Lung microvascular endothelial cell (primary cell): ENCODE measurements at regions not wholly inside any gene's neighbourhood (a gene's known extent, or its start where the extent isn't known, plus 50 kb on each side); places are given as distances from the start of the nearest gene placed in this dataset.
A peak's percentile ranks its signal among the peaks of the same experiment; 100 is the strongest.
"Not testable (repeated sequence)": the region's sequence is repeated elsewhere in the genome, so short reads cannot be mapped to it uniquely, and the experiment has no call there.

Source experiments
- DNase-seq, 2 donors: peaks; one replicate each; pipeline versions ENCODE4 v3.0.0 to v3.0.0-alpha.2; 2010; ENCODE audit warnings: low read depth in 2 of 2

GRCh38 chr6:3961581-3962215 lies 112.5 kb downstream of the FAM50B start:
- DNase-seq, result peak in 1 of 2 donors; percentile 21

- DNase-seq, result peak; percentile 15 to 92
Observed at GRCh38 chr6:3962291-3963280, 113.4 kb downstream of the FAM50B start.

GRCh38 chr6:3963426-3963825 lies 114.3 kb downstream of the FAM50B start:
- peak in 1 of 2 donors; percentile 49 for DNase-seq

DNA sequence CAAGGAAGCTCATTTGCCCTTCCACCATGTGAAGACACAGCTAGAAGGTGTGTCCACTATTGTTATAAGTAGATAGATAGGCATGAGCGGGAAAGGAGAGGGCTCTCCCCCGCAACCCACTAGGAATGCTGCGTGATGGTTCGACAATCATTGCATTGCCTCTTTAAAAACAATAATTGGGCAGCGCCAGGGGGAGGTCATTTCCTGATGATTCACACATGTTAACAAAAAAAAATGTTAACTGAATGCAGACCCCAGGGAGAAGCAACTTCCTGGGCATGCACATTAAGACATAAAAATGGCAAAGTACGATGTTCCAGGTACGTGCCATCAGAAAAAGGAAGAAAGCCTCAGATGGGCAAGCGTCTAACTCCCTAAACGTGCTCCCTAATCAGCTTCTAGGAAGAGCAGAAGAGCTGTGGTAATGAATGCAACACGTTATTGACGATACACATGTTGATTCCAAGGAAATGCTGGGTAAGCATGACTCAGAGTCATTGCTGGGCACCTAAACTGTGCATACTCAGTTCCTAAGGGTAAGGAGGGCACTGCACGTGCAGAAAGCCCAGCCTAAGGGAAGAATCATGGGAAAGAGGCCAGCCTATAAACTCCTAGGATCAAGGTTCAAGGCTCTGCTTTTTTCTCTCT lies 113.7 kb downstream of the FAM217A start:
- peak; percentile 24 to 70 for DNase-seq

- no peak for DNase-seq
Observed at GRCh38 chr6:3966426-3966825, 112.5 kb downstream of the FAM217A start.

GRCh38 chr6:3970097-3970496 lies 108.8 kb downstream of the FAM217A start:
- no peak for DNase-seq

GRCh38 chr6:3973152-3973551 lies 105.8 kb downstream of the FAM217A start:
- not testable (repeated sequence) for DNase-seq

DNA sequence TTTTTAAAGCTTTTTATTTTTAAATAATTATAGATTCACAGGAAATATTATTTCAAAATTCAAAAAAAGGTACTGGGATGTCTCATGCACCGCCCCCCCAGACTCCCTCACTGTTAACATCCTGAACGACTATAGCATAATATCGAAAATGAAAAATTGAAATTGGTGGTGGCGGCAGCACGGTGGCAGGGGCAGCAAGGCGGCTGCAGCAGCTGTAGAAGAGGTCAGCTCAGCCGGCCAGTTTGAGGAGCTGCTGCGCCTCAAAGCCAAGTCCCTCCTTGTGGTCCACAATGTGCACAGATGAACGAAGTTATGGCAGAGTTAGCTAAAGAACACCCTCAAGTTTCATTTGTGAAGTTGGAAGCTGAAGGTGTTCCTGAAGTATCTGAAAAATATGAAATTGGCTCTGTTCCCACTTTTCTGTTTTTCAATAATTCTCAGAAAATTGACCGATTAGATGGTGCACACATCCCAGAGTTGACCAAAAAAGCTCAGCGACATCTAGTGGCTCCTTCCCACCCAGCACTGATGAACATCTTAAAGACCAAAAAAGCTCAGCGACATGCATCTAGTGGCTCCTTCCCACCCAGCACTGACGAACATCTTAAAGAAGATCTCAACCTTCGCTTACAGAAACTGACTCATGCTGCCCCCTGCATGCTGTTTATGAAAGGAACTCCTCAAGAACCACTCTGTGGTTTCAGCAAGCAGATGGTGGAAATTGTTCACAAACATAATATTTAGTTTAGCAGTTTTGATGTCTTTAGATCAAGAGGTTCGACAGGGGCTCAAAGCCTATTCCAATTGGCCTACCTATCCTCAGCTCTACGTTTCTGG lies 100.8 kb downstream of the FAM217A start:
- peak; percentile 71 to 97 for DNase-seq

DNA sequence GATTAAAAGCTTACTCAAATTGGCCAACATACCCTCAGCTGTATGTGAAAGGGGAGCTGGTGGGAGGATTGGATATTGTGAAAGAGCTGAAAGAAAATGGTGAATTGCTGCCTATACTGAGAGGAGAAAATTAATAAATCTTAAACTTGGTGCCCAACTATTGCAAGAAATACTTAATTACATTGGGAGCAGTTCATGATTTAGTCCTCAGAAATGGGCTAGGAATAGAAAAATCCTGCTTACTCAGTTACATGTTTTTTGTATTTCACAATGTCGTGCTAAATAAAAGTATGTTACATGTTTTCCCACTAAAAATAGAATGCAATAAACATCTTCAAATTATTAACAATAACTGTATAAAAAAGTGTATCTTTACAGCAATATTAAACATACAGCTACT lies 100.0 kb downstream of the FAM217A start:
- DNase-seq, result not testable (repeated sequence)

- no peak for DNase-seq
Observed at GRCh38 chr6:3981917-3982316, 97.0 kb downstream of the FAM217A start.

GRCh38 chr6:3983778-3984177 lies 95.2 kb downstream of the FAM217A start:
- DNase-seq, result no peak

DNA sequence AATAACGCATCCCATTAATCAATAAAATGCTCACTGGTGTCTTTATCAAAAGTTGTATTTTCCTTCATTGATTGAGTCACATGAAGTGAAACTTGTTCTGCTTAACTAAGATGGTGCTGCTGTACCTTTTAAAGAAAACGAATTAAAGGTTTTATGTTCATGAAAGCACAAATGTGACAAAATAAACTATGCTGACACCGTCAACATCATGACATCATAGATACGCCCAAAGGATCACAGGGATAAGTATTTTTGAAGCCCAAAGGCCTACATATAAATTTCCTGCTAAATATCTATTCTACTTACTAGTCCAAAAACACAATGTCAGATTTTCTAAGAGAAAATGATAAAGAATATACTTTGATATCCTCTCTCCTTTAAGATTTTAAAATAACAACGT lies 94.4 kb downstream of the FAM217A start:
- no peak for DNase-seq

DNA sequence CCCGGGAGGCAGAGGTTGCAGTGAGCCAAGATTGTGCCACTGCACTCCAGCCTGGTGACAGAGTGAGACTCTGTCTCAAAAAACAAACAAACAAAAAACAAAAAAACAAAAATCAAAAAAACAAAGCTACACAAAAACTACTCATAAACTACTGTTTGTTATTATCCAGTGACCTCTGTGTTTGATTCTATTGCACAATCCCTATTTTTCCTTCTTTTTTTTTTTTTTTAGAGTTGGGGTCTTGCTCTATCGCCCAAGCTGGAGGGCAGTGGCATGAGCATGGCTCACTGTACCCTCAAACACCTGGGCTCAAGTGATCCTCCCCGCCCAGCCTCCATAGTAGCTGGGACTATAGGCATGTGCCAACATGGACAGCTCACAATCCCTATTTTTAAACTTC lies 92.7 kb downstream of the FAM217A start:
- DNase-seq, result no peak

- DNase-seq, result peak; percentile 33 to 67
Observed at GRCh38 chr6:3987053-3987452, 91.9 kb downstream of the FAM217A start.

- no peak for DNase-seq
Observed at GRCh38 chr6:3987576-3987975, 91.4 kb downstream of the FAM217A start.

DNA sequence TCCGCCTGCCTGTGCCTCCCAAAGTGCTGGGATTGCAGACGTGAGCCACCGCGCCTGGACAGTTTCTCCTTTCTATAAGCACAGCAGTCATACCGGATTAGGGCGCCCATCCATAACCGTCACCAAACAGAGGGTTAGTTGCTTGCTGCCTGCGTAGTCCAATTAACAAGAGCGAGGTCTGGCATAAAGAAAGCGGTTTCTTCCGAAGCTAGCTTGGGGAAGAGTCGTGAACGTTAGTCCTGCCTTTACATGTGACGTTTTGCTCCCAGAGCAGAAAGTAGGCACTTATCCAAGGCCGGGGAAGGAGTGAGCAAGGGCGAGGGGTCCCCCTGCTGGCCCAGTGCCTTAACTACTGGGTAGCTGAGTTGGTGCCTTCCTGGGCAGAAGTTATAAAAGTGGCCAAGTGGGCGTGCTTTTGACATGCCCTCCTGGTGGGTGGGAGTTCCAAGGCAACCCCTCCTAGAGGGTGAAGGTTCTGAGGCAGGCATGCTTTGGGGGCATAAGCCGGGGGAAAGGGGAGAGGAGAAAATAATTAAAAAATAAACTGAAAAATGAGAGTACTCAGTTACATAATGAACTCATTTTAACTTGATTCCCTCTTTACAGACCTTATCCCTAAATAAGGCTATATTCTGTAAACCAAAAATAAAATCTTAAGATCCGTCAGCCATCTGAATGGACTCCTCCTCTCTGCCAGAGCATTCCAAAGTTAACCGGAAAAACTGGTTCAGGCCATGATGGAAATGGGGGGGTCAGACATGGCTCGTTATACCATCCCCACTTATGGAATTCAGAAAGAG lies 88.0 kb downstream of the FAM217A start:
- DNase-seq, result peak; percentile 92 to 93

GRCh38 chr6:3991941-3992340 lies 87.0 kb downstream of the FAM217A start:
- DNase-seq, result no peak

- DNase-seq, result no peak
Observed at GRCh38 chr6:3996349-3996748, 82.6 kb downstream of the FAM217A start.

- DNase-seq, result no peak
Observed at GRCh38 chr6:3997177-3997770, 81.7 kb downstream of the FAM217A start.
